GM18868 (cell line): ENCODE measurements at regions not wholly inside any gene's neighbourhood (a gene's known extent, or its start where the extent isn't known, plus 50 kb on each side); places are given as distances from the start of the nearest gene placed in this dataset.

Experiments used
- ATAC-seq: cut with Tn5 transposase; IDR thresholded peaks from one replicate; pipeline ENCODE4 v1.9.1; 2021; ENCODE audit warnings: mild to moderate bottlenecking, moderate library complexity; ENCODE audit not compliant: unreplicated experiment

DNA sequence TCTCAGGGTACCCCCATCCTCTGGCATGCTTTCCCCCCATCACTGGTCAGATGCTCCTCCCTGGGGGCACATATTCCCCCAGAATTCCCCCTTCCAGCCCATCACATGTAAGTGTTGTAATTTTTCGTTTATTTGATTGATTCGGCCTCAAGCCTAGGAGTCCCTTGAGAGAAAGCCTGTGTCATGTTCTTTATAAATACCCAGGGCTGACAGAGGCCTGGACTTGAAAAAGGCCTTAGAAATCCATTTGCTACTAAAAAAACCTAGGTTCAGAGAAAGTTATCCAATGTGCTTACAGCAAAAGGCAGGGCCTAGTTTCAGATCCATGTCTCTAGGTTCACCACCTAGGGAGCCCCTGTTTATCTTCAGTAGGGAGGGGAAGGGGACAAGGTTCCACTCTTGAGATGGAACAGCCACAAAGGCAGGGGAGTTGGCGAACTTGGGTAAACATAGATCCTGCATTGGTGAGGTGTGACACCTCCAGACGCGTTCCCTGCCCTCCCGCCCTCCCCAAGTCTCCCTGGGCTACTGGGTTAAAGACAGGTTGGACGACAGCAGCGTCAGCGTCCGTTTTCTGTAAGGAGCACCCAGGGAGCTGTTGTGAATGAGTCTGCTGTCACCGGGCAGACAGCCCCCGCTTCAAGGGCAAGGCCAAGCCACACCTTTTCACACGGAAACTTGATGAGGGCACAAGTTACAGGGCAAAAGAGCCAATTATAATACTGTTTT is 147.8 kb downstream of the EN1 start:
- ATAC-seq = no peak

- no peak for ATAC-seq
These were observed 148.9 kb downstream of the EN1 start for GRCh38 chr2:118698564-118698963.

- no peak for ATAC-seq
These were observed 149.7 kb downstream of the EN1 start for GRCh38 chr2:118697781-118698180.

DNA sequence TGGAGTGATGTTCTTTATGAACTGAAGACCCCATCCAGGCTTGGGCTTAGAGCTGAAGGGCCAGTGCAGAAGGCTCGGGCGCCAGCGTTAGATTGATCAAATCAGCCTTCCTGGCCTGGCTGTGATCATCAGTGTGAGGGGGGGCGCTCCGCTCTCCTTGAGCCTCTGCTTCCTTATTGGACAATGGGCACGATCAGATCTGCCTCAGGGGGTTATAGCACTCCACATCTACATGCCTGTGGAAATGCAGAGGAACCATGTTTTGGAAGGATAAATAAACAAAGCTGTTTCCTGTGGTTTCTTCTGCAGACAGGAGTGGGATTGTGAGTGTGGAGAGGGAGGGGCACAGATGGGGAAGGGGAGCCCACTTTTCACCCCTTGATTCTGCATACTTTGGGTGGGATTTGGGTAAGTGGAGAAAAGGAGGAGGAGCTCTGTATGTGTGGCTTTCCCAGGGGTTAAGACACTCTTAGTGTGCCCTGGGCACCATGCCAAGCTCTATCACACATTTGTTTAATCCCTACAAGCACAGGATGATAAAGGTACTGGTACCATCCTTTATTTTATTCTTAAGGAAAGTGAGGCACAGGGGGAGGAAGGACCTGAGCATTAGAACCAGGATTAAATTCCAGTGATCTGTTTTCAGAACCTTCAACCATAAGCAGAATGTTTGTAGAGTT is 150.5 kb downstream of the EN1 start:
- ATAC-seq = no peak

DNA sequence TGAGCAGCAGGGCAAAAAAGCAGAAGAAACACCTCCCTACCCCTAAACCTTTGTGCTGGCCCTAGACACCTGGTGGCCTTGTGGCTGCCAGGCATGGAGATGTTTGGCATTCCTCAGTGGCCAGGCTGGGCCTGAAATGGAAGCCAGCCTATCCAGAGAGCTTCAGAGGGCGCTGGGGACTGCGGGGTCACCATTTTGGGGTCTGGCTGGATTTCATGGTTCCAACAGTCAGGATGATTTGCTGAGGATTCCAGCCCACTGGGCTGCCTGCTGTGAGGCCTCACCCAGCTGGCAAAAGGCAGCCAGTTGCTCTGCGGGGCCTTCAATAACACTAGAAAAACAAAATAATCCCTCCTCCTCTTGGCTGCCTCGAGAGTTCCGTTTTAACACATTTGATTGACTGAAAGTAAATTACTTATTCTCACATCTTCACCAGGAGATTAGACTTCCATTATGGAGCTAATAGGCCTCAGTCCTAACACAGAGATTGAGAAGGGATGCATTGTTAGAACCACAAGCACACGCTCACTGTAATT is 154.1 kb downstream of the EN1 start:
- no peak for ATAC-seq

DNA sequence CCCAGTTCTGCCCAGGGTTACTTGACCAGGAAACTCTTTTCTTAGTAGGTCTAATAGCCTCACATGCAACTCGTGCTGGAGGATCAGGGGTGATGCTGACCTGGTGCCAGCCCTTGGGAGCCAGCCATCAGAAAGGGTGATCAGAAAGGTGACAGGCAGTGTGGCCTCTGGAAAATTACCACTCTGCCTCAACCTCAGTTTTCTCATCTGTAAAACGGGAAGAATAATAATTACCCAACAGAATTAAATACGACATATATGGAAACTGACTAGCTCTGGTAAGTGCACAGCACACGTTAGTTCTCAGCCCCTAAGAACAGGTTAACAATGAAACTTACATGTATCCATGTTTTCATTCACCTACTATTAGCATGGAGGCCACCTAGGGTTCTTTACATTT is 157.6 kb downstream of the EN1 start:
- ATAC-seq = no peak

- no peak for ATAC-seq
These were observed 158.0 kb downstream of the EN1 start for GRCh38 chr2:118689456-118689855.

DNA sequence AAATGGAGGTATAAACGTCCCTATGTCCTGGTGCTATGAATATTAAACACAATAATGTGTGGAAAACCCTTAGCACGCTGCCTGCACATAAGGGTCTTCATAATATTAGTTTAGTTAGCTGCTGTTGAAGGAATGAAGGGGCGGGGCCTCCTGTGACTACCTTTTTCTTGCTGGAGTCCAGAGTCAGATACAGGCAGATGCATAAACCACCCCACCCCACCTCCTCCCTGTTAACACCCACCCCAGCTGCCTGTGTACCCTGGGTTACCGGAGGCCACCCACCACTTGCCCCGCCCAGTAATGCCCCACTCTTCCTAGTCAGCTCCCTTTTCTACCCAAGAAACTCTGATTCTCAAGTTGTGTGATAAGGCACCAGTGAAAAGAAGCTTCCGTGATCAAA is 158.4 kb downstream of the EN1 start:
- no peak for ATAC-seq

- no peak for ATAC-seq
These were observed 159.8 kb downstream of the EN1 start for GRCh38 chr2:118687698-118688097.

GRCh38 chr2:118687192-118687591 is 160.3 kb downstream of the EN1 start:
- ATAC-seq = no peak

GRCh38 chr2:118686346-118686745 is 161.1 kb downstream of the EN1 start:
- no peak for ATAC-seq

DNA sequence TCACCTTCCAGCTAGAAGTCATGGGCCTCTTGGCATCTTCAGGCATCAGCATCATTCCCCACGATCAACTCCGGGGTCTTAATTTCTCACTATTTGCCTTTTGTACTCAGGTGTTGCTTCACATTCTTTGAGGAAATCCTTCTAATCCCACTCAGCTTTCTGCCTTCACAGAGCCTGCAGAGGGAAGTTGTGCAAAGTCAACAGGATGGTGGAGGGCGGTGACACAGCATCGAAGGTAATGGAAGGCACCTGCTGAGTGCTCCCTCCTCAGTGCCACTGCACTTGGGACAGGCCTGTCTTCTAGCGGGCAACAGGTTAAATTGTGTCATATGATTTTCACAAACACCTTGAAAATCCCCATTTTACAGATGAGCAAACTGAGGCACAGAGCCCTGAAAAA is 164.0 kb downstream of the EN1 start:
- no peak for ATAC-seq

DNA sequence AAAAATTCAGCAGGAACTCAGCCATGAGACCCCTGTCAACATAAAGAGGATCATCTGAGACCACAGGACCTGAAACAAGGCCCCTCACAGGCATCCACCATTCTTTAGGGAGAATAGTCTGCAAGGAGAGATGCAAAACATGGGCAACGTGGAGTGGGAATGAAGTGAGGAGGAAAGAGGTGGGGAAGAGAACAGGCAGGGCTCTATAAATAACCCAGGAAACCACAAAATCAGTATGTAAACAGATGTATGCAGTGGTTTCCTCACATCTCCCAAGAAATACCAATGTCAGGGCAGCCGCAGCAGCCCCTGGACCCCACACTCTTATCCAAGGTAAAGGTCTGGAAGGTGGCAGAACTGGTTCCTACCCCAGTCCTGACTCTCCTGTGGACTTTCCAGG is 168.5 kb downstream of the EN1 start:
- no peak for ATAC-seq

- no peak for ATAC-seq
These were observed 169.9 kb downstream of the EN1 start for GRCh38 chr2:118677546-118677945.

- ATAC-seq = no peak
These were observed 171.9 kb downstream of the EN1 start for GRCh38 chr2:118675531-118675930.

- no peak for ATAC-seq
These were observed 174.8 kb downstream of the EN1 start for GRCh38 chr2:118672571-118673158.

DNA sequence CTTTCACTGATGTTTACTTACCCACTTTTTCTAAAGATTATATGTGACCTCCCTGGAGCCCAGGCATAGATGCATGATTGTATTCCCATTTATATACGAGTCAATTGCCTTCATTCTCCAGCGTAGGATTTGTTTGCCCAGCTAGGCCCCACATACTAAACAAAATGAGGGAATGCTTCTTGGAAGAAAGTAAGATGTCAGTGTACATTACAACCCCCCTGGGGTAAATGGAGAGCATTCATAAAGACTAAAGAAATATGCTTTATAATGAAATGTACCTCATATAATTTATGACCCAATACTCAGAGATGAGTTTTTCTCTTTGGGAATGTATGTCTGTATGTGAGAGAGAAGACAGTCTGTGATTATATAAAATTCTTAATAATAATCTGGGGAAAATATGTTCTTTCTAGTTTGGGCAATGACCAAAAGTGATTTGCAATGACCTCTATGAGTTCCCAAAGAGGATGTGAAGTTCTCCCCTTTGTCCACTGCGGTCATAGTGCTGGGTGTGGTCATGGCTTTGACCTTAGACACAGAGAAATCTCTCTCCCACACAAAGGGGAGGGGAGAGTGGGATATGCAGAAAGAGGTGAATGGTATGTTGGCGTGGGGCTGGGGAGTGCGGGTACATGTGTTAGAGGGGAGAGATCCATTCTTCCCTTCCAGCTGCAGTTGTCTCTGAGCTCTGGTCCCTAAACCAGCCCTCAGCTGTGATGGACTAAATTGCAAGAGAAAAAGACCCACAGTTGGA is 175.6 kb downstream of the EN1 start:
- no peak for ATAC-seq

DNA sequence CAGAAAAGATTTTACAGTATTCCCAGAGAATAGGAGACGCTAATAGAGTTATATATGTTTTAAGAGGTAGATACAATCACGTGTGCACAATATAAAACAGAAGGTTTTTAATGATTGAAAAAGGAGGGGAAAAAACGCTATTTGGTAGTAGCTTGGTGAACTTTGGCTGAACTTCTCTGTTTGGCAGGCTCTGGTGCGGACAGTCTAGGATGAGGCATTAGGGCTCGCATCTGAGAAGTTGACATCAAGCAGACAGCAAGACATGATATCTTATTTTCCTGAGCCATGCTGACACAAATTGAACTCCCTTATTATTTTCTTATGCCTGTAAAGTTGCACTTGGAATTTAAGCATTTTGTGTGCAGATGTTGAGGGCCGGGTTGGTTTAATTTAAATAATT is 176.6 kb downstream of the EN1 start:
- no peak for ATAC-seq

DNA sequence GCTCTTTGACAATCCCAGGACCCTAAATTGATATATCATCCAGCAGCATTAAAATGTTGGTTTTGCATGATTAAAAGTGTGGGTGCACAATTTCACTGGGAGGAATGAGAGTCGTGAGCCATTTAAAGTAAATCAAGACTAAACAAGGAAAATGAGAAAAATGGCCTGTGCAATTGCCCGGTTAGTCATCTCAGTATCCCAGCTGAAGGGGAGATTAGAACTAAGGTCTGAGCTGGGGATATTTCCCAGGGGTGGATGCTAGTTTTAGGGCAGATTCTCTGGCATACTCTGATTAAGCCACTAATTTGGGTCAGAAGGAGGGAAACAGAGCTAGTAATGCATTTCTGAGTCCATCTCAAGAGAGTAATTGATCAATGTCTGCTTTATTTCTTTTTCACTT is 177.2 kb downstream of the EN1 start:
- no peak for ATAC-seq

DNA sequence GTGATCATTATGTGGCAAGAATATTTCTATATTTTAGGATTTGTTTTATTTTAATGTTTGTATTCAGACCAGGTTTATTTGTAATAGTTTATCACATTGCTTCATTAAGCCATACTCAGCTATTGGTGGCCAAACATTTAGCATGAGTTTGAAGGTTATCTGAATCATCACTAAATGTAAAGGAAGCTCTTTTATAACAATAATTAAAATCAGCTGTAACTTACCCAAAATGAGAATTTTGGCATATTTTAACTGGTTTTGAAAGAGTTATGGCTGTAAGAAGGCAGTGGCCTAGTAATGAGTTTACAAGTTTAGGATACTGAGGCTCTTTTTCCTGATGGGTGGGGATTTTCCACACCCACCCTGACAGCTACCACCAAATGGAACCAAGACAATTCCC is 177.8 kb downstream of the EN1 start:
- no peak for ATAC-seq
